Memory B cell (primary cell): ENCODE measurements at regions not wholly inside any gene's neighbourhood (a gene's known extent, or its start where the extent isn't known, plus 50 kb on each side); places are given as distances from the start of the nearest gene placed in this dataset.

Source experiments
- ATAC-seq: fragments of 150-1000 bp; cut with Tn5 transposase; 2 replicates; pipeline ENCODE4 v1.10.0; 2021; ENCODE audit warnings: low read depth, mild to moderate bottlenecking, moderate library complexity
- DNase-seq, 2 donors: peaks; one replicate each; pipeline ENCODE4 v3.0.0; 2022; ENCODE audit warnings: low spot score in 2 of 2
- H3K27ac Mint-ChIP-seq: one replicate; pipeline ENCODE4 v1.8.0; 2022; ENCODE audit warnings: mild to moderate bottlenecking, moderate library complexity, mixed read lengths
- H3K27me3 Mint-ChIP-seq: one replicate; pipeline ENCODE4 v1.8.0; 2022; ENCODE audit warnings: mixed read lengths
- H3K36me3 Mint-ChIP-seq: one replicate; pipeline ENCODE4 v1.8.0; 2022; ENCODE audit warnings: mild to moderate bottlenecking, mixed read lengths
- H3K4me1 Mint-ChIP-seq: one replicate; pipeline ENCODE4 v1.8.0; 2022; ENCODE audit warnings: mixed read lengths
- H3K4me3 Mint-ChIP-seq: one replicate; pipeline ENCODE4 v1.8.0; 2022; ENCODE audit warnings: mild to moderate bottlenecking, moderate library complexity, mixed read lengths
- H3K9me3 Mint-ChIP-seq: one replicate; pipeline ENCODE4 v1.8.0; 2022; ENCODE audit warnings: mixed read lengths

DNA sequence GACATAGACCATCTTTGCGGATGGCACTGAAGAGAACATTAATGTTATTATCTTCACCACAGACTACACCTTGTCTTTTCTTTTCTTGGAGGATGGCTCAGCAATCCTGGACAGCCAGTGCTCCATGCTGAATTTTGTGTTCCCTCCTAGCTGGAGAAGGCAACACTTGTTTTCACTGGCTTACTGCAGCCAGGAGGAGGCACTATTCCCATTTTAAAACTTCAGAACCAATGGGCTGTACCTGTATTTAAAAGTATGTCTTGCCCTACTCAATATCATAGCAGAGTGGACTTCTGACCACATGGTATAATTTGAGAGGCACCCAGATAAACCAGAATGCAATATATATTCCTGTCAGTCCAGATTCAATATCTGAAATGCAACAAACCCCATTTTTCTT, 53.3 kb upstream of the POGK start:
- Mint-ChIP-seq H3K27ac (no peak overlapping the region), H3K9me3 (no peaks in the 10 kb centered on the region), H3K36me3 (no peaks in the 10 kb centered on the region), H3K4me1 (no peaks in the 10 kb centered on the region), H3K4me3 (no peak overlapping the region), H3K27me3 (peaks cover 18% of the 10 kb centered on the region)
- ATAC-seq, result no peak
- no peak for DNase-seq

DNA sequence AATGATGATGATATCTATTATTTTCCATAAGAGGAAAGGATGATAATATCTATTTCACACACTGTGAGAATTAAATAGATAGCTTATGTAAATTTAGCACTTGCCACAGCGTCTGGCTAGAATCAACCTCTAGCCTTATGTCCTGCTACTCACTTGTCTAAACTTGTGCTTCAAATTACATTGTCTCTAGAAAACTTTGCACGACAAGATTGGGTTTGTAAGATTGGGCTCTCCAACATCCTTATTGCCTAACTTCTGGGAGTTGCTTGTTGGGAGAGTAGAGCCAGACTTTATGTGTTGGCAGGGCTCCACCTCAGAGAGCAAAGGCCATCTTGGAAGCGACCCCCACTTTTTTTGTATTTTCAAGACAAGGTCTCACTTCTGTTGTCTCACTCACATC, 50.0 kb upstream of the POGK start:
- ATAC-seq (no peak), DNase-seq (no peak)
- H3K27ac Mint-ChIP-seq, result no peak overlapping the region
- no peaks in the 10 kb centered on the region for H3K36me3 Mint-ChIP-seq
- no peak overlapping the region for H3K4me3 Mint-ChIP-seq
- H3K27me3 Mint-ChIP-seq, result peaks cover 14% of the 10 kb centered on the region
- no peaks in the 10 kb centered on the region for H3K9me3 Mint-ChIP-seq
- no peaks in the 10 kb centered on the region for H3K4me1 Mint-ChIP-seq
